Breast epithelium (tissue), 3 donors: ENCODE measurements at regions not wholly inside any gene's neighbourhood (a gene's known extent, or its start where the extent isn't known, plus 50 kb on each side); places are given as distances from the start of the nearest gene placed in this dataset.

Experiments used
- CTCF ChIP-seq, 3 donors: fragments of 450-650 bp; IDR thresholded peaks; one replicate each; pipeline ENCODE4 v1.5.1; 2016 to 2017; ENCODE audit warnings: antibody characterized with exemption in 3 of 3, mild to moderate bottlenecking in 3 of 3, moderate library complexity in 3 of 3
- POLR2A ChIP-seq: fragments of 450-650 bp; IDR thresholded peaks from one replicate; pipeline ENCODE4 v1.6.1; 2016; ENCODE audit warnings: antibody characterized with exemption, mild to moderate bottlenecking, moderate library complexity
- POLR2AphosphoS5 ChIP-seq, 3 donors: sonication (generic); formaldehyde crosslinking; IDR thresholded peaks; one replicate each; pipeline ENCODE4 v1.6.1; 2017; ENCODE audit warnings: antibody characterized with exemption in 3 of 3

- no peak for TF ChIP-seq CTCF (IDR thresholded peaks at IDR 0.05)
- no peak for TF ChIP-seq POLR2A
- TF ChIP-seq POLR2AphosphoS5 (IDR thresholded peaks at IDR 0.05), result no peak
These were observed 581.5 kb upstream of the B3GALT2 start for GRCh38 chr1:193767886-193768285.
